ENCODE measurements at regions not wholly inside any gene's neighbourhood (a gene's known extent, or its start where the extent isn't known, plus 50 kb on each side); places are given as distances from the start of the nearest gene placed in this dataset.
"Not testable (repeated sequence)": the region's sequence is repeated elsewhere in the genome, so short reads cannot be mapped to it uniquely, and the experiment has no call there.

GRCh38 chr2:106339609-106340008 is 128.6 kb downstream of the RGPD3 start:
- Histone ChIP-seq H3K27me3 (replicated peaks; ENCODE audit: control insufficient read depth, insufficient read depth, low read length, poor library complexity, severe bottlenecking) (no peaks in the 10 kb centered on the region), H3K4me3 (ENCODE audit: insufficient read depth, low read depth, low read length, poor library complexity, severe bottlenecking) (no peak overlapping the region), H3K4me1 (ENCODE audit: control insufficient read depth, insufficient read depth, low read length, poor library complexity, severe bottlenecking) (no peaks in the 10 kb centered on the region), H3K27ac (ENCODE audit: insufficient read depth, low read length, poor library complexity, severe bottlenecking) (no peak overlapping the region), H3K36me3 (ENCODE audit: control insufficient read depth, insufficient read depth, low read length) (no peaks in the 10 kb centered on the region), H3K9me3 (ENCODE audit: control insufficient read depth, low read length) (no peaks in the 10 kb centered on the region)
- DNase-seq: no peak

- Histone ChIP-seq H3K27me3 (replicated peaks; ENCODE audit: control insufficient read depth, insufficient read depth, low read length, poor library complexity, severe bottlenecking) (no peaks in the 10 kb centered on the region), H3K4me1 (ENCODE audit: control insufficient read depth, insufficient read depth, low read length, poor library complexity, severe bottlenecking) (no peaks in the 10 kb centered on the region), H3K27ac (ENCODE audit: insufficient read depth, low read length, poor library complexity, severe bottlenecking) (no peak overlapping the region), H3K4me3 (ENCODE audit: insufficient read depth, low read depth, low read length, poor library complexity, severe bottlenecking) (no peak overlapping the region), H3K9me3 (ENCODE audit: control insufficient read depth, low read length) (no peaks in the 10 kb centered on the region), H3K36me3 (ENCODE audit: control insufficient read depth, insufficient read depth, low read length) (no peaks in the 10 kb centered on the region)
- no peak for DNase-seq
Observed at GRCh38 chr2:106339132-106339531, 129.1 kb downstream of the RGPD3 start.

DNA sequence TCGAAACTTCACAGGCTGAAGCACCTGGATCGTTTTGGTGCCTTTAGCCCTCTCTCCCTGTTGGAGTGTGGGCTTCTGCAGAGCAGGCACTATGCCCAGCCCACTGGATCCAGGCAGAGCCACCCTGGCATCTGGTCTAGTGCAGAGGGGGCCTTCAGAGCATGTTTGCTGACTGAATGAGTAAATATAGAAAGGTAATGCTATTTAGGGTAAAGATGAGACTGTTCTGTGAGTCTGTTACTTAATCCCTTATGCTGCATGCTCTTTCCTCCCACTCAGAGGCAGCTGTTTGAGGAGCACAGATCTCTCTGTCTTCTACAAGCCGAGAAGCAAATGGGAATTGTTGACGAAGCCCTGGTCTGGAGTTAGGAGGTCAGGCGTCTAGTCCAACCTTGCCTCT is 130.2 kb downstream of the RGPD3 start:
- no peak overlapping the region for H3K27ac ChIP-seq (ENCODE audit: insufficient read depth, low read length, poor library complexity, severe bottlenecking)
- H3K36me3 ChIP-seq (ENCODE audit: control insufficient read depth, insufficient read depth, low read length): no peaks in the 10 kb centered on the region
- no peak overlapping the region for H3K4me3 ChIP-seq (ENCODE audit: insufficient read depth, low read depth, low read length, poor library complexity, severe bottlenecking)
- no peaks in the 10 kb centered on the region for H3K27me3 ChIP-seq (replicated peaks; ENCODE audit: control insufficient read depth, insufficient read depth, low read length, poor library complexity, severe bottlenecking)
- H3K4me1 ChIP-seq (ENCODE audit: control insufficient read depth, insufficient read depth, low read length, poor library complexity, severe bottlenecking): no peaks in the 10 kb centered on the region
- H3K9me3 ChIP-seq (ENCODE audit: control insufficient read depth, low read length): no peaks in the 10 kb centered on the region
- no peak for DNase-seq

- H3K4me3 ChIP-seq (ENCODE audit: insufficient read depth, low read depth, low read length, poor library complexity, severe bottlenecking): no peak overlapping the region
- DNase-seq: no peak
Observed at GRCh38 chr2:106336737-106337136, 131.5 kb downstream of the RGPD3 start.

GRCh38 chr2:106336108-106336507 is 132.1 kb downstream of the RGPD3 start:
- no peaks in the 10 kb centered on the region for H3K36me3 ChIP-seq (ENCODE audit: control insufficient read depth, insufficient read depth, low read length)
- H3K4me3 ChIP-seq (ENCODE audit: insufficient read depth, low read depth, low read length, poor library complexity, severe bottlenecking): no peak overlapping the region
- DNase-seq: no peak
- no peaks in the 10 kb centered on the region for H3K27me3 ChIP-seq (replicated peaks; ENCODE audit: control insufficient read depth, insufficient read depth, low read length, poor library complexity, severe bottlenecking)
- no peaks in the 10 kb centered on the region for H3K9me3 ChIP-seq (ENCODE audit: control insufficient read depth, low read length)
- H3K27ac ChIP-seq (ENCODE audit: insufficient read depth, low read length, poor library complexity, severe bottlenecking): no peak overlapping the region
- no peaks in the 10 kb centered on the region for H3K4me1 ChIP-seq (ENCODE audit: control insufficient read depth, insufficient read depth, low read length, poor library complexity, severe bottlenecking)

More at GRCh38 chr2:106336737-106337136, 131.5 kb downstream of the RGPD3 start:
- Histone ChIP-seq H3K36me3 (ENCODE audit: control insufficient read depth, insufficient read depth, low read length) (no peaks in the 10 kb centered on the region), H3K27me3 (replicated peaks; ENCODE audit: control insufficient read depth, insufficient read depth, low read length, poor library complexity, severe bottlenecking) (no peaks in the 10 kb centered on the region), H3K4me1 (ENCODE audit: control insufficient read depth, insufficient read depth, low read length, poor library complexity, severe bottlenecking) (no peaks in the 10 kb centered on the region), H3K9me3 (ENCODE audit: control insufficient read depth, low read length) (no peaks in the 10 kb centered on the region), H3K27ac (ENCODE audit: insufficient read depth, low read length, poor library complexity, severe bottlenecking) (no peak overlapping the region)

GRCh38 chr2:106334802-106335201 is 133.4 kb downstream of the RGPD3 start:
- Histone ChIP-seq H3K4me3 (ENCODE audit: insufficient read depth, low read depth, low read length, poor library complexity, severe bottlenecking) (no peak overlapping the region), H3K27ac (ENCODE audit: insufficient read depth, low read length, poor library complexity, severe bottlenecking) (no peak overlapping the region), H3K9me3 (ENCODE audit: control insufficient read depth, low read length) (no peaks in the 10 kb centered on the region), H3K27me3 (replicated peaks; ENCODE audit: control insufficient read depth, insufficient read depth, low read length, poor library complexity, severe bottlenecking) (no peaks in the 10 kb centered on the region), H3K36me3 (ENCODE audit: control insufficient read depth, insufficient read depth, low read length) (no peaks in the 10 kb centered on the region), H3K4me1 (ENCODE audit: control insufficient read depth, insufficient read depth, low read length, poor library complexity, severe bottlenecking) (no peaks in the 10 kb centered on the region)
- no peak for DNase-seq

DNA sequence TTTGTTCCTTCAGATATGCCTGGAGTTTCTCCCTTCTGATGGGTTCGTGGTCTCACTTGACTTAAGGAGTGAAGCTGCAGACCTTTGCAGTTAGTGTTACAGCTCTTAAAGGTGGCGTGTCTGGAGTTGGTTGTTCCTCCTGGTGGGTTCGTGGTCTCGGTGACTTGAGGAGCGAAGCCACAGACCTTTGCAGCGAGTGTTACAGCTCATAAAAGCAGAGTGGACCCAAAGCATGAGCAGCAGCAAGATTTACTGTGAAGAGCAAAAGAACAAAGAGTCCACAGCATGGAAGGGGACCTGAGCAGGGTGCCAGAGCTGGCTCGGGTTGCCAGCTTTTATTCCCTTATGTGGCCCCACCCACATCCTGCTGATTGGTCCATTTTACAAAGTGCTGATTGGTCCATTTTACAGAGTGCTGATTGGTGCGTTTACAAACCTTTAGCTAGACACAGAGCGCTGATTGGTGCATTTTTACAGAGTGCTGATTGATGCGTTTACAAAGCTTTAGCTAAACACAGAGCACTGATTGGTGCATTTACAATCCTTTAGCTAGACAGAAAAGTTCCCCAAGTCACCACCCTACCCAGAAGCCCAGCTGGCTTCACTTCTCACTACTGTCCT is 134.8 kb downstream of the RGPD3 start:
- not testable (repeated sequence) for H3K27me3 ChIP-seq (replicated peaks; ENCODE audit: control insufficient read depth, insufficient read depth, low read length, poor library complexity, severe bottlenecking); DNase-seq; H3K36me3 ChIP-seq (ENCODE audit: control insufficient read depth, insufficient read depth, low read length); H3K27ac ChIP-seq (ENCODE audit: insufficient read depth, low read length, poor library complexity, severe bottlenecking); H3K4me3 ChIP-seq (ENCODE audit: insufficient read depth, low read depth, low read length, poor library complexity, severe bottlenecking); H3K9me3 ChIP-seq (ENCODE audit: control insufficient read depth, low read length); H3K4me1 ChIP-seq (ENCODE audit: control insufficient read depth, insufficient read depth, low read length, poor library complexity, severe bottlenecking)

GRCh38 chr2:106332054-106332453 is 136.2 kb downstream of the RGPD3 start:
- no peak for DNase-seq
- Histone ChIP-seq H3K9me3 (ENCODE audit: control insufficient read depth, low read length) (no peaks in the 10 kb centered on the region), H3K4me1 (ENCODE audit: control insufficient read depth, insufficient read depth, low read length, poor library complexity, severe bottlenecking) (no peaks in the 10 kb centered on the region), H3K4me3 (ENCODE audit: insufficient read depth, low read depth, low read length, poor library complexity, severe bottlenecking) (no peak overlapping the region), H3K36me3 (ENCODE audit: control insufficient read depth, insufficient read depth, low read length) (no peaks in the 10 kb centered on the region), H3K27me3 (replicated peaks; ENCODE audit: control insufficient read depth, insufficient read depth, low read length, poor library complexity, severe bottlenecking) (no peaks in the 10 kb centered on the region), H3K27ac (ENCODE audit: insufficient read depth, low read length, poor library complexity, severe bottlenecking) (no peak overlapping the region)

GRCh38 chr2:106330384-106331261 is 136.5 kb upstream of the UXS1 start:
- not testable (repeated sequence) for H3K27me3 ChIP-seq (replicated peaks; ENCODE audit: control insufficient read depth, insufficient read depth, low read length, poor library complexity, severe bottlenecking); DNase-seq; H3K27ac ChIP-seq (ENCODE audit: insufficient read depth, low read length, poor library complexity, severe bottlenecking); H3K4me1 ChIP-seq (ENCODE audit: control insufficient read depth, insufficient read depth, low read length, poor library complexity, severe bottlenecking); H3K9me3 ChIP-seq (ENCODE audit: control insufficient read depth, low read length); H3K4me3 ChIP-seq (ENCODE audit: insufficient read depth, low read depth, low read length, poor library complexity, severe bottlenecking); H3K36me3 ChIP-seq (ENCODE audit: control insufficient read depth, insufficient read depth, low read length)

- no peaks in the 10 kb centered on the region for H3K4me1 ChIP-seq (ENCODE audit: control insufficient read depth, insufficient read depth, low read length, poor library complexity, severe bottlenecking)
Observed at GRCh38 chr2:106323337-106324013, 129.4 kb upstream of the UXS1 start.

More at GRCh38 chr2:106323337-106324013, 129.4 kb upstream of the UXS1 start:
- Histone ChIP-seq H3K9me3 (ENCODE audit: control insufficient read depth, low read length) (no peaks in the 10 kb centered on the region), H3K27ac (ENCODE audit: insufficient read depth, low read length, poor library complexity, severe bottlenecking) (no peak overlapping the region), H3K27me3 (replicated peaks; ENCODE audit: control insufficient read depth, insufficient read depth, low read length, poor library complexity, severe bottlenecking) (no peaks in the 10 kb centered on the region), H3K4me3 (ENCODE audit: insufficient read depth, low read depth, low read length, poor library complexity, severe bottlenecking) (no peak overlapping the region), H3K36me3 (ENCODE audit: control insufficient read depth, insufficient read depth, low read length) (no peaks in the 10 kb centered on the region)
- DNase-seq: no peak

Data from effector memory CD4-positive, alpha-beta T cell (primary cell).